ENCODE measurements at regions not wholly inside any gene's neighbourhood (a gene's known extent, or its start where the extent isn't known, plus 50 kb on each side); places are given as distances from the start of the nearest gene placed in this dataset.

DNA sequence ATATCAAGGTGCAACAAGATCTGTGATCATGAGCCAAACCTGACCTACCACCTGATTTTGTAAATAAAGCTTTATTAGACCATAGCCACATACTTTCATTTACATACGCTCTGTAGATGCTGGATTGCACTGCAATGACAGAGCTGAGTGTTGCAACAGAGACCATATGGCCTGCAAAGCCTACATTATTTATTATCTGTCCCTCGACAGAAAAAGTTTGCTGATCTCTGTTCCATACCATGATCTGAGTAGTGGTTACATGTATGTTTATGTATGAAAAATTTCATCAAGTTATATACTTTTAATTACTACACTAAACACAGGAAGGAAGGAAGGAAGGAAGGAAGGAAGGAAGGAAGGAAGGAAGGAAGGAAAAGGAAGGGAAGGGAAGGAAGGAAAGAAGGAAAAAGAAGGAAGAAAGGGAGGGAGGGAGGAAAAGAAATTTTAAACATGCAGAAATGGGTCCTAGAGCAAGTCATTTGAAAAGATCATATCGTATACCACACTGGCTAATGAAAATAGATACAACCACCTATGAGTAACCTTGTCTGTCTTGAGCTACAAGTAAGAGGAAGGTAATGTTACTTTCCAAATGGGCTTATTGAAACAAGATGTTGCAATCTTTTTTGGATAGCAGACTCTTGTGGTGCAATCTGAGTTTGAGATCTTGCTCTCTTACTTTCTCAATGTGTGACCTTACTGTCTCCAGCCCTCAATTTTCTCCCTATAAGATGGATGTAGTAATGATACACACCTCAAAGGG, 441.0 kb downstream of the KIF16B start:
- no peaks in the 10 kb centered on the region for H3K27me3 ChIP-seq (ENCODE audit: control insufficient read depth in 1 of 2, insufficient read depth in 1 of 2, low read length in 2 of 2)
- no peak overlapping the region for H4K8ac ChIP-seq (ENCODE audit: low read length)

DNA sequence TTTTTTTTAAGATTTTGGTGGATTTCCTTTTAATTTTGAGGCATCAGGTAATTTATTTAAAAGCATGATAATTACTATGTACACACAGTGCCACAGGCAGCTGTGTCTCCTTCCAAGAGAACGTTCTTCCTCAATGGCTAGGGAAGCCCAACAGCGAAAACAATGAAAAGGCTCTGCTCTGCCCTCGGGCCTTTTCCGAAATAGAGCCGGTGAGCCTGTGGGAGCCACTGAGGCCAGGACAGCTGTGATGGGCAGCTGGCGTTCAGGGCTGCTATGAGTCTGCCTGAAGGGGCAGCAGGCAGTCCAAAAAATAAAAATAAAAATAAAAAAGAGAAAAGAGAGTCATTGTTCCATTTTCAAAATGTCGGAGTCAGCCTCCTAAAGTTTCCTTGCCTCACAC, 443.8 kb downstream of the KIF16B start:
- no peak overlapping the region for H3K4me2 ChIP-seq (ENCODE audit: low read length, poor library complexity, severe bottlenecking)
- no peak overlapping the region for H2BK5ac ChIP-seq (ENCODE audit: low read depth, low read length, poor library complexity, severe bottlenecking)
- peaks cover 8% of the 10 kb centered on the region for H3K9me3 ChIP-seq (ENCODE audit: control insufficient read depth, low read length)
- H3K27me3 ChIP-seq (ENCODE audit: control insufficient read depth in 1 of 2, insufficient read depth in 1 of 2, low read length in 2 of 2), result no peaks in the 10 kb centered on the region
- H3K9ac ChIP-seq (ENCODE audit: low read length), result no peak overlapping the region
- H4K8ac ChIP-seq (ENCODE audit: low read length), result no peak overlapping the region
- H3K18ac ChIP-seq (ENCODE audit: low read depth in 1 of 2, low read length in 2 of 2), result no peak overlapping the region
- H4K91ac ChIP-seq (ENCODE audit: low read length), result no peak overlapping the region
- no peak overlapping the region for H3K14ac ChIP-seq (ENCODE audit: low read length in 2 of 2)
- H2BK15ac ChIP-seq (ENCODE audit: low read depth, poor library complexity, severe bottlenecking), result no peak overlapping the region
- H2AK5ac ChIP-seq (ENCODE audit: low read length, severe bottlenecking), result no peak overlapping the region
- H3K27ac ChIP-seq (ENCODE audit: low read length, poor library complexity, severe bottlenecking), result no peak overlapping the region
- H2BK120ac ChIP-seq (ENCODE audit: low read depth, low read length), result no peak overlapping the region
- no peaks in the 10 kb centered on the region for H3K36me3 ChIP-seq (ENCODE audit: control insufficient read depth in 1 of 2, insufficient read depth in 2 of 2, low read depth in 1 of 2, low read length in 2 of 2)
- no peak overlapping the region for H2BK12ac ChIP-seq (ENCODE audit: low read length in 2 of 2)
- DNase-seq, result no peak
- H3K4me3 ChIP-seq (ENCODE audit: insufficient read depth in 1 of 2, low read depth in 1 of 2, low read length in 2 of 2), result no peak overlapping the region
- no peaks in the 10 kb centered on the region for H3K4me1 ChIP-seq (ENCODE audit: control insufficient read depth, insufficient read depth, low read depth, low read length)
- no peaks in the 10 kb centered on the region for H3K79me1 ChIP-seq (replicated peaks; ENCODE audit: low read length, poor library complexity, severe bottlenecking)
- no peak overlapping the region for H2AFZ ChIP-seq (ENCODE audit: low read depth, low read length)
- no peak overlapping the region for H3K23ac ChIP-seq (ENCODE audit: low read length in 2 of 2)
- no peak overlapping the region for H3K4ac ChIP-seq (ENCODE audit: low read depth in 1 of 2, low read length in 2 of 2)
- WGBS, result 85% methylated on average over 7 of the region's 7 CpGs

More for the DNA sequence above, 441.0 kb downstream of the KIF16B start:
- no peak overlapping the region for H3K18ac ChIP-seq (ENCODE audit: low read depth in 1 of 2, low read length in 2 of 2)
- H2AFZ ChIP-seq (ENCODE audit: low read depth, low read length), result no peak overlapping the region
- no peak overlapping the region for H3K14ac ChIP-seq (ENCODE audit: low read length in 2 of 2)
- H2BK12ac ChIP-seq (ENCODE audit: low read length in 2 of 2), result no peak overlapping the region
- 76% methylated on average over 1 of the region's 3 CpGs for WGBS
- no peak for DNase-seq
- H3K79me1 ChIP-seq (replicated peaks; ENCODE audit: low read length, poor library complexity, severe bottlenecking), result no peaks in the 10 kb centered on the region
- H3K23ac ChIP-seq (ENCODE audit: low read length in 2 of 2), result no peak overlapping the region
- no peaks in the 10 kb centered on the region for H3K4me1 ChIP-seq (ENCODE audit: control insufficient read depth, insufficient read depth, low read depth, low read length)
- H3K27ac ChIP-seq (ENCODE audit: low read length, poor library complexity, severe bottlenecking), result no peak overlapping the region
- H4K91ac ChIP-seq (ENCODE audit: low read length), result no peak overlapping the region
- no peak overlapping the region for H2BK120ac ChIP-seq (ENCODE audit: low read depth, low read length)
- H3K36me3 ChIP-seq (ENCODE audit: control insufficient read depth in 1 of 2, insufficient read depth in 2 of 2, low read depth in 1 of 2, low read length in 2 of 2), result no peaks in the 10 kb centered on the region
- H3K4me3 ChIP-seq (ENCODE audit: insufficient read depth in 1 of 2, low read depth in 1 of 2, low read length in 2 of 2), result no peak overlapping the region
- H3K9ac ChIP-seq (ENCODE audit: low read length), result no peak overlapping the region
- H2BK15ac ChIP-seq (ENCODE audit: low read depth, poor library complexity, severe bottlenecking), result no peak overlapping the region
- H2BK5ac ChIP-seq (ENCODE audit: low read depth, low read length, poor library complexity, severe bottlenecking), result no peak overlapping the region
- H3K9me3 ChIP-seq (ENCODE audit: control insufficient read depth, low read length), result peaks cover 13% of the 10 kb centered on the region
- H3K4ac ChIP-seq (ENCODE audit: low read depth in 1 of 2, low read length in 2 of 2), result no peak overlapping the region
- H2AK5ac ChIP-seq (ENCODE audit: low read length, severe bottlenecking), result no peak overlapping the region
- no peak overlapping the region for H3K4me2 ChIP-seq (ENCODE audit: low read length, poor library complexity, severe bottlenecking)

DNA sequence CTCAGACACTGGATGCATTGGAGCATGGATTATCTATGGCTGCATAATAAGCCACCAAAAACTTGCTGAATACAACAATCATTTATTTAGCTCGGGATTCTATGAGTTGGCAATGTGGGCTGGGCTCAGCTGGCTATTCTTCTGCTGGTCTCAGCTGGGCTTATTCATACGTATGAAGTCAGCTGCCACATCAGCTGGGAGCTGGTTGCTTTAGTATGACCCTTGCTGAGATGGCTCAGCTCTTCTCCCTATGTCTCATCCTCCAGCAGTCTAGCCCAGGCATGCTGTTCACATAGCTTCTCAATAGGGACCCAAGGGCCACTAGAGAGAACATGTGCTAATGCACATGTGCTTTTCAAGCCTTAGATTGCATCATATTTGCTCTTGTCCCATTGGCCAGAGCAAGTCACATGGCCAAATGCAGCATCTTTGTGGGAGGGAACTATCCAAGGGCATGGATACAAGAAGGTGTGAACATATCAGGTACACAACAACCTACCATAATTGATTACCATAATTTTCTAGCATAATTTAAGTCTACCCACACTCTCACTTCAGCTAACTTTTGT, 444.6 kb downstream of the KIF16B start:
- Histone ChIP-seq H2AFZ (ENCODE audit: low read depth, low read length) (no peak overlapping the region), H4K91ac (ENCODE audit: low read length) (no peak overlapping the region), H3K14ac (ENCODE audit: low read length in 2 of 2) (no peak overlapping the region), H3K4ac (ENCODE audit: low read depth in 1 of 2, low read length in 2 of 2) (no peak overlapping the region), H2BK5ac (ENCODE audit: low read depth, low read length, poor library complexity, severe bottlenecking) (no peak overlapping the region), H3K79me1 (replicated peaks; ENCODE audit: low read length, poor library complexity, severe bottlenecking) (no peaks in the 10 kb centered on the region), H3K9me3 (ENCODE audit: control insufficient read depth, low read length) (peaks cover 8% of the 10 kb centered on the region), H2AK5ac (ENCODE audit: low read length, severe bottlenecking) (no peak overlapping the region), H4K8ac (ENCODE audit: low read length) (no peak overlapping the region), H2BK15ac (ENCODE audit: low read depth, poor library complexity, severe bottlenecking) (no peak overlapping the region), H3K27me3 (ENCODE audit: control insufficient read depth in 1 of 2, insufficient read depth in 1 of 2, low read length in 2 of 2) (no peaks in the 10 kb centered on the region), H3K9ac (ENCODE audit: low read length) (no peak overlapping the region), H2BK120ac (ENCODE audit: low read depth, low read length) (no peak overlapping the region), H3K23ac (ENCODE audit: low read length in 2 of 2) (no peak overlapping the region), H2BK12ac (ENCODE audit: low read length in 2 of 2) (no peak overlapping the region), H3K27ac (ENCODE audit: low read length, poor library complexity, severe bottlenecking) (no peak overlapping the region), H3K18ac (ENCODE audit: low read depth in 1 of 2, low read length in 2 of 2) (no peak overlapping the region), H3K4me2 (ENCODE audit: low read length, poor library complexity, severe bottlenecking) (no peak overlapping the region), H3K4me1 (ENCODE audit: control insufficient read depth, insufficient read depth, low read depth, low read length) (no peaks in the 10 kb centered on the region), H3K36me3 (ENCODE audit: control insufficient read depth in 1 of 2, insufficient read depth in 2 of 2, low read depth in 1 of 2, low read length in 2 of 2) (no peaks in the 10 kb centered on the region), H3K4me3 (ENCODE audit: insufficient read depth in 1 of 2, low read depth in 1 of 2, low read length in 2 of 2) (no peak overlapping the region)
- no peak for DNase-seq
- WGBS, result 73% methylated on average over 2 of the region's 2 CpGs

DNA sequence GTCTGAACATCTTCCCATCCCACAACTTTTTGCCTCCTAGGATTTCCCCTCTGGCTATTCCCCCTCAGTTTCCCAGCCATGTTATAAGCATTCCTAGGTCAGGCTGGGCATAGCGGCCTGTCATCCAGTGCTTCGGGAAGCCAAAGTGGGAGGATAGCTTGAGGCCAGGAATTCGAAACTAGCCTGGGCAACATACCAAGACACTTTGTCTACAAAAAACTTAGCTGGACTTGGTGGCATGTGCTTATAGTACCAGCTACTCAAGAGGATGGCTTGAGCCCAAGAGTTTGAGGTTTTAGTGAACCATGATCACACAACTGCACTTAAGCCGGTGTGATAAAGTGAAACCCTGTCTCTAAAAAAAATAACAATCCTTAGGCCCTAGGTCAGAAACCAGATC, 447.4 kb downstream of the KIF16B start:
- H2BK5ac ChIP-seq (ENCODE audit: low read depth, low read length, poor library complexity, severe bottlenecking), result no peak overlapping the region

More for the DNA sequence above, 447.4 kb downstream of the KIF16B start:
- Histone ChIP-seq H2AK5ac (ENCODE audit: low read length, severe bottlenecking) (no peak overlapping the region), H3K4me3 (ENCODE audit: insufficient read depth in 1 of 2, low read depth in 1 of 2, low read length in 2 of 2) (no peak overlapping the region), H4K8ac (ENCODE audit: low read length) (no peak overlapping the region), H3K79me1 (replicated peaks; ENCODE audit: low read length, poor library complexity, severe bottlenecking) (no peaks in the 10 kb centered on the region), H3K14ac (ENCODE audit: low read length in 2 of 2) (no peak overlapping the region), H3K23ac (ENCODE audit: low read length in 2 of 2) (no peak overlapping the region), H3K18ac (ENCODE audit: low read depth in 1 of 2, low read length in 2 of 2) (no peak overlapping the region), H3K27ac (ENCODE audit: low read length, poor library complexity, severe bottlenecking) (no peak overlapping the region), H3K36me3 (ENCODE audit: control insufficient read depth in 1 of 2, insufficient read depth in 2 of 2, low read depth in 1 of 2, low read length in 2 of 2) (no peaks in the 10 kb centered on the region), H3K27me3 (ENCODE audit: control insufficient read depth in 1 of 2, insufficient read depth in 1 of 2, low read length in 2 of 2) (no peaks in the 10 kb centered on the region), H2BK120ac (ENCODE audit: low read depth, low read length) (no peak overlapping the region), H3K4me2 (ENCODE audit: low read length, poor library complexity, severe bottlenecking) (no peak overlapping the region), H2BK15ac (ENCODE audit: low read depth, poor library complexity, severe bottlenecking) (no peak overlapping the region), H3K9ac (ENCODE audit: low read length) (no peak overlapping the region), H4K91ac (ENCODE audit: low read length) (no peak overlapping the region), H3K4me1 (ENCODE audit: control insufficient read depth, insufficient read depth, low read depth, low read length) (no peaks in the 10 kb centered on the region), H3K4ac (ENCODE audit: low read depth in 1 of 2, low read length in 2 of 2) (no peak overlapping the region), H3K9me3 (ENCODE audit: control insufficient read depth, low read length) (peaks cover 8% of the 10 kb centered on the region), H2BK12ac (ENCODE audit: low read length in 2 of 2) (no peak overlapping the region), H2AFZ (ENCODE audit: low read depth, low read length) (no peak overlapping the region)
- DNase-seq, result no peak
- 75% methylated on average over 4 of the region's 4 CpGs for WGBS

Data from mesenchymal stem cell (in vitro differentiated cells and primary cell).